Fibroblast of lung (primary cell): ENCODE measurements at regions not wholly inside any gene's neighbourhood (a gene's known extent, or its start where the extent isn't known, plus 50 kb on each side); places are given as distances from the start of the nearest gene placed in this dataset.

ENCODE experiments used
- DNase-seq, 2 donors: peaks; one replicate each; pipeline versions ENCODE4 v3.0.0 to v3.0.0-alpha.2; 2010; ENCODE audit warnings: low read depth in 2 of 2
- H2AFZ ChIP-seq: 2 replicates; pipeline ENCODE4 v1.5.1; 2012; ENCODE audit warnings: low read length, control low read depth, inconsistent platforms
- H3K27ac ChIP-seq: 2 replicates; pipeline ENCODE4 v1.5.1; 2011; ENCODE audit warnings: low read length, control low read depth; ENCODE audit not compliant: insufficient read depth
- H3K27me3 ChIP-seq: 2 replicates; pipeline ENCODE4 v1.5.1; 2011; ENCODE audit warnings: mild to moderate bottlenecking, low read length; ENCODE audit not compliant: control insufficient read depth, insufficient read depth
- H3K36me3 ChIP-seq: 2 replicates; pipeline ENCODE4 v1.5.1; 2011; ENCODE audit warnings: low read length; ENCODE audit not compliant: control insufficient read depth, insufficient read depth
- H3K4me1 ChIP-seq: 2 replicates; pipeline ENCODE4 v1.5.1; 2011; ENCODE audit warnings: low read length; ENCODE audit not compliant: control insufficient read depth, insufficient read depth; ENCODE audit errors: extremely low read depth
- H3K4me2 ChIP-seq: 2 replicates; pipeline ENCODE4 v1.5.1; 2011; ENCODE audit warnings: low read length, control low read depth; ENCODE audit not compliant: insufficient read depth; ENCODE audit errors: extremely low read depth
- H3K4me3 ChIP-seq, 4 experiments: fragments of 200-600 bp in 1 of 4; sonication (generic) in 1 of 4; replicated peaks in 1 of 4; 2 replicates each; pipeline ENCODE4 v1.5.1; 2011 to 2016; ENCODE audit warnings: low read length in 4 of 4, low read depth in 3 of 4, mild to moderate bottlenecking in 3 of 4, control low read depth in 2 of 4, inconsistent platforms in 1 of 4, mixed read lengths in 1 of 4; ENCODE audit not compliant: insufficient read depth in 1 of 4; ENCODE audit errors: control extremely low read depth in 1 of 4
- H3K79me2 ChIP-seq: 2 replicates; pipeline ENCODE4 v1.5.1; 2012; ENCODE audit warnings: mild to moderate bottlenecking, low read length, inconsistent platforms; ENCODE audit not compliant: control insufficient read depth, insufficient read depth
- H3K9ac ChIP-seq: 2 replicates; pipeline ENCODE4 v1.5.1; 2011; ENCODE audit warnings: mild to moderate bottlenecking, low read length, control low read depth; ENCODE audit not compliant: insufficient read depth
- H3K9me3 ChIP-seq: 2 replicates; pipeline ENCODE4 v1.5.1; 2012; ENCODE audit warnings: low read depth, low read length; ENCODE audit not compliant: control insufficient read depth, insufficient read depth
- H4K20me1 ChIP-seq: 2 replicates; pipeline ENCODE4 v1.5.1; 2011; ENCODE audit warnings: low read length; ENCODE audit not compliant: control insufficient read depth, insufficient read depth; ENCODE audit errors: extremely low read depth
- EZH2 ChIP-seq: IDR thresholded peaks from 2 replicates; pipeline ENCODE4 v1.5.1; 2012; ENCODE audit warnings: low read length, control low read depth, mild to moderate bottlenecking; ENCODE audit errors: missing control alignments
- TF ChIP-seq, protein P1 (sequence below), 2 donors: IDR thresholded peaks in 1 of 2; conservative IDR thresholded peaks in 1 of 2; 1 replicate in 1 of 2; 2 replicates in 1 of 2; pipeline ENCODE4 v1.5.1; 2011 to 2012; ENCODE audit warnings: low read length in 2 of 2, control low read depth in 1 of 2, inconsistent platforms in 1 of 2, low read depth in 1 of 2, mild to moderate bottlenecking in 1 of 2

DNA sequence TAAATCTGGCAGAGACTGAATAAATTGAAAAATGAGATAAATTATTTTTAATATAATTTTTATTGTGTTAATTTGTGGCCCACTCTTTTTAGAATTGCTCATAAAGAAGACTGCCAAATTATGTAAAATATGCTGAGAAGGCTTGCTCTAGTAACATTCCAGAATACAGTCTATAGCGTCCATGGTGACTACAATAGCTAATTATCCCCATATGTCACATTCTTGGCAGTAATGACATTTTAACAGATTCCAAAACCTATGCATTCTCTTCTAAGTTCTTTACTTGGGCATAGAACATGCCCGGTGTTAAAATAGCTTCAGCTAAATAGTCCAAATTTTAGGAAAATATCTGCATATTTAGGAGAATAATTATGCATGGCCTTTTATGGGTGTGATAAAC is 697.0 kb upstream of the SEMA6A start:
- TF ChIP-seq, protein P1, sequence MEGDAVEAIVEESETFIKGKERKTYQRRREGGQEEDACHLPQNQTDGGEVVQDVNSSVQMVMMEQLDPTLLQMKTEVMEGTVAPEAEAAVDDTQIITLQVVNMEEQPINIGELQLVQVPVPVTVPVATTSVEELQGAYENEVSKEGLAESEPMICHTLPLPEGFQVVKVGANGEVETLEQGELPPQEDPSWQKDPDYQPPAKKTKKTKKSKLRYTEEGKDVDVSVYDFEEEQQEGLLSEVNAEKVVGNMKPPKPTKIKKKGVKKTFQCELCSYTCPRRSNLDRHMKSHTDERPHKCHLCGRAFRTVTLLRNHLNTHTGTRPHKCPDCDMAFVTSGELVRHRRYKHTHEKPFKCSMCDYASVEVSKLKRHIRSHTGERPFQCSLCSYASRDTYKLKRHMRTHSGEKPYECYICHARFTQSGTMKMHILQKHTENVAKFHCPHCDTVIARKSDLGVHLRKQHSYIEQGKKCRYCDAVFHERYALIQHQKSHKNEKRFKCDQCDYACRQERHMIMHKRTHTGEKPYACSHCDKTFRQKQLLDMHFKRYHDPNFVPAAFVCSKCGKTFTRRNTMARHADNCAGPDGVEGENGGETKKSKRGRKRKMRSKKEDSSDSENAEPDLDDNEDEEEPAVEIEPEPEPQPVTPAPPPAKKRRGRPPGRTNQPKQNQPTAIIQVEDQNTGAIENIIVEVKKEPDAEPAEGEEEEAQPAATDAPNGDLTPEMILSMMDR (conservative IDR thresholded peaks at IDR 0.05 in 1 of 2, IDR thresholded peaks at IDR 0.05 in 1 of 2; ENCODE audit: low read depth in 1 of 2, low read length in 2 of 2), result no peak
- no peak for TF ChIP-seq EZH2
- H3K9ac ChIP-seq, result no peak overlapping the region
- no peak overlapping the region for H3K4me3 ChIP-seq
- no peak overlapping the region for H2AFZ ChIP-seq
- no peaks in the 10 kb centered on the region for H4K20me1 ChIP-seq
- no peak overlapping the region for H3K27ac ChIP-seq
- H3K27me3 ChIP-seq, result no peaks in the 10 kb centered on the region
- no peaks in the 10 kb centered on the region for H3K79me2 ChIP-seq
- H3K4me2 ChIP-seq, result no peak overlapping the region
- no peaks in the 10 kb centered on the region for H3K9me3 ChIP-seq
- H3K36me3 ChIP-seq, result no peaks in the 10 kb centered on the region
- no peak for DNase-seq
- no peaks in the 10 kb centered on the region for H3K4me1 ChIP-seq

DNA sequence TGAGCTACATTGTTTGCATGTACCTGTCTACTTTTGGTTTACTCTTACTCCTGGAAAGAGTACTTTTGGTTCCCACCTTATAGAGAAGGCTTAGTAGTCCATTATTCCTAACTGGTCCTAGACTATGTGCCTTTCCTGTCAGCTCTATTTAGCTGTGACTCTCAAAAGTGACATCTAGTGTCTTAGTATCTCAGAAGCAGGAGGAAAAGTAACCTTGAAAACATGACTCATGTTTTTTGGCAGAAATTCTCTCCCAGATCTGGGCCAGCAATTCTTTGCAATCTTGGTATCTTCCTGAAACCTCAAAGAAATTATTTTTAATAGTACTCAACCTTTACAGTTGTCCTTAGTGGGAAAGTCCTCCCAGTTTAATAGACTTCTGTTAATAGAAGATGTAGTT is 691.7 kb upstream of the SEMA6A start:
- Histone ChIP-seq H3K79me2 (no peaks in the 10 kb centered on the region), H3K4me1 (no peaks in the 10 kb centered on the region), H3K27me3 (no peaks in the 10 kb centered on the region), H3K4me3 (no peak overlapping the region), H3K4me2 (no peak overlapping the region), H3K27ac (no peak overlapping the region), H3K36me3 (no peaks in the 10 kb centered on the region), H3K9ac (no peak overlapping the region), H4K20me1 (no peaks in the 10 kb centered on the region), H3K9me3 (no peaks in the 10 kb centered on the region), H2AFZ (no peak overlapping the region)
- DNase-seq, result peak; percentile 1 to 10
- TF ChIP-seq, protein P1 (conservative IDR thresholded peaks at IDR 0.05 in 1 of 2, IDR thresholded peaks at IDR 0.05 in 1 of 2; ENCODE audit: low read depth in 1 of 2, low read length in 2 of 2), result no peak
- no peak for TF ChIP-seq EZH2

DNA sequence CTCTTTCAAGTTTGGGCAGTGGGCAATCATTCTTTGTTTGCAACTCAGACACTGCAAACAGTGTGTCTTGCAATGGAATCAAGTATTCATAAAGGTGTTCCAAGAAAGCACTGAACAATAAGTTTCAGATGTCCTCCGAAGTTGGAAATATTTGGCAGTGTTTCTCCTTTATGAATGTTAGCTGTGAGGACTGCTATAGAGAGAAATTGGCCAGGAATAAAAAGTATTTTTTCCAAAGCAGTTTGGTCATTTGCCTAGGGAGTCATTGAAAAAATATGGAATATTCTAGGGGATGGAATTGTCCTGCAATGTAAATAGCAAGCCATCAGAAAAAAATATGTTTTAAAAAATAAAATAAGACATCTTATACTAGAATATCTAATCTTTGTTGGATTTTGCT is 688.6 kb upstream of the SEMA6A start:
- H3K9ac ChIP-seq, result no peak overlapping the region
- no peak overlapping the region for H3K27ac ChIP-seq
- DNase-seq, result no peak
- no peaks in the 10 kb centered on the region for H3K79me2 ChIP-seq
- H3K9me3 ChIP-seq, result no peaks in the 10 kb centered on the region
- no peak for TF ChIP-seq EZH2
- TF ChIP-seq, protein P1 (conservative IDR thresholded peaks at IDR 0.05 in 1 of 2, IDR thresholded peaks at IDR 0.05 in 1 of 2; ENCODE audit: low read depth in 1 of 2, low read length in 2 of 2), result no peak
- no peaks in the 10 kb centered on the region for H3K36me3 ChIP-seq
- H4K20me1 ChIP-seq, result no peaks in the 10 kb centered on the region
- H3K4me3 ChIP-seq, result no peak overlapping the region
- H3K4me2 ChIP-seq, result no peak overlapping the region
- no peak overlapping the region for H2AFZ ChIP-seq
- no peaks in the 10 kb centered on the region for H3K27me3 ChIP-seq
- no peaks in the 10 kb centered on the region for H3K4me1 ChIP-seq
